GM18907 (cell line): ENCODE measurements at regions not wholly inside any gene's neighbourhood (a gene's known extent, or its start where the extent isn't known, plus 50 kb on each side); places are given as distances from the start of the nearest gene placed in this dataset.

Experiments
- ATAC-seq: cut with Tn5 transposase; IDR thresholded peaks from one replicate; pipeline ENCODE4 v1.9.1; 2021; ENCODE audit warnings: mild to moderate bottlenecking, moderate library complexity; ENCODE audit not compliant: unreplicated experiment

DNA sequence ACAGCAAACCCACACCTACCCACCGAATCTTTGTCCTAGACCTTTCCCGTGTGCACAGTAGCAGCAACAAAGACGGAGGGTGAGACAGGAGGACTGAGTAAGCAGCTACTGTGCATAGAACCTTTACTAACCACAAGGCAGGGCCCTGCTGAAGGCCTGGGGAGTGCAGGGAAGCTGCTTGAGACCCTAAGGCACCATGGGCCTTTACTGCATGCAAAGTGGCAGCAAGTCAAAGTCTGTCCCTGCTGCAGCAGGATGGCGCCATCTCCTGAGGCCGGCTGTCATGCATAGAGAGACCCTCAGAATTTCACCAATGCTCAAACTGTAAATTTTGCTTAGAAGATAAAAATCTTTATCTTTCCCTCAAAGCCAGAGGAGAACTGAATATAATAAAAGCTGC is 610.5 kb downstream of the ACTR3B start:
- ATAC-seq = no peak

GRCh38 chr7:153380636-153381035 is 621.1 kb downstream of the ACTR3B start:
- ATAC-seq = no peak

DNA sequence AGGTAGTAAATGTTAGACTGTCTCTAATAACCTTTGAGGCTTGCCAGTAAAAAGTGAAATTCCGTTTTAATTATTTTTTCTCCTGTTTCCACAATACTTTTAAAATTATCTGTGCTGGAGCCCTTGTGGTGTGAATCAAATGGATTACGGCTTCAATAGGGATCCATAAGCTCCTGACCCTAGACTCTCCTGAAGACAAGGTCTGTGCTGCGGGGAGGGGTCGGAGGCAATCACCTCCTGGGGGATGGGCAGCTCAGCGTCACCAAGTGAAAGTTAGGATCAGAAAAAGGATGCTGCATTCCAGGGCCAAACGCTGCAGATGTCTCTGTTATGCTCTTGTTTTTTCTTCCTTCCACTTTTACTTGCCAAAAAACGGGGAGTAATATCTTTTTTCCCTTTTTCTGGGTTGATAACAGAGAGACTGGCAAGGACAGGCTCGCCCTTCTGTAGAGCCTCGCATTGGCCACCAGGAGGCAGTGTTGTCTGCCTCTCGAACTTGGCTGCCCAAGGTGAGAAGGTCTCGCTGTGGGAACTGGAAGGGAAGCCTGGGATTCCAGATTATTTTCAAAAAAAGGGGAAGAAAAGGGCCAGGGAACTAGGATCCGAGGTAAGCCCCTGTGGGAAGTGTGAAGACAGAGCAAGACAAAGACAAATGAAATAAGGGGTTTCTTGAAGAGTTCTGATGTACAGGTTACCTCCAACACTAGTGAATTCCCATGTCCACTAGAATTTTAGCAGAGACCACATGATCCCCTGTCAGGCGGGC is 621.9 kb downstream of the ACTR3B start:
- peak; percentile 69 for ATAC-seq

DNA sequence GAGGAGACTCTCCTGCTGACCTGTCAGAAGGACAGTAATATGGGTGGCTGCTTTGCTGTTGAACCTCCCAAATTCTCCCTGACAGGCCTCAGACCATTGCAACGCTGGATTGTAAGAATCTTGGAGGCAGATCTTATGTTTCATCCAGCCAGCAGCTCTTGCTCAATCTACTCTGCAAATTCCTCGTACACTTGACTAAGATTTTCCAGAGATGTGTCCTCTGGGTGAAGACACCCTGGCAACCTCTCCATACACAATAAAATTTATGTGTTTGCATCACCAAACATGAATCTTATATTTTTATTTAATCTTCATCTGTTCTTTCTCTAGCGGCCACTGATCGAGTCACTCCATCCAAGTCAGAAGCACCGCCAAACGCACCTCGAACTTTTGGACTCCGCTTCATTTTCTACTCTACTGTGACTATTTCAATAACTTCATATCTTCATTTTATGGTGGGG is 623.1 kb downstream of the ACTR3B start:
- no peak for ATAC-seq

GRCh38 chr7:153383781-153384180 is 624.2 kb downstream of the ACTR3B start:
- ATAC-seq = no peak

DNA sequence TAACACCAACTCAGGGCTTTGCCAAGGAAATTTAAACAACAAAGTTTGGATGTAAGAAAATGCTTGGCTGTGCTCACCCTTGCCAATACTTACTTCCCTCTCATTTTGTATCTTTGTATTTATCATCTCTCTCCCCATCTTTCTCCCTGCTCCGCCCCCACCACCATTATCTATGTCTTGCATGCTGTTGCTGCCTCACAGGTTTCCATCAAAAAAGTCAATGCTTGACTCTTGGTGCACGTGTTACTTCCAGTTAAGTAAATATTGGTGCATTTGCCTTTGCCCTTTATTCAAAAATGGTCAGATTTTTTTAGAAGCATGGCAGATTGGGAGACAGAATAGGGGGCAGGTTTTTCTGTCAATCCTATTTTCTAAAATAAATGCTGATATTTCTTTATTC is 626.0 kb downstream of the ACTR3B start:
- ATAC-seq = no peak

DNA sequence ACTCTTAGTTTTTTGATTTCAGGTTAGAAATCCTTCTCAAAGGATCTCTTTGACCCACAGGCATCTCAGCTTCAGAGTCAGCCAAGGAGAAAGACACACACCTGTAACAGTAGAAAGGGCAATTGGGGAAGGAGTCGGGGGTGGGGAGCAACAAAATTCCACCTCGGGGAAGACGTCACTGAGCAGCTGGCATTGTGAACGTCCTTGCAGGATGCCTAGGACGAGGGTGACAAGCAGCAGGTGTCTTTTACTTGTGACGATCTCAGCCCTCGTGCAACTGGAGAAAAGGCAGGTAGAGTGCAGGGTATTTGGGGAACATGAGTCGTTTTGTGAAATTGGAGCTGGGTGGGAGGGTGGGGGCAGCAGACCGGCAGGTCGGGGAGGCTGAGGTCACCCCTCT is 627.0 kb downstream of the ACTR3B start:
- no peak for ATAC-seq

- no peak for ATAC-seq
Measured at GRCh38 chr7:153388611-153389010, 629.1 kb downstream of the ACTR3B start.

DNA sequence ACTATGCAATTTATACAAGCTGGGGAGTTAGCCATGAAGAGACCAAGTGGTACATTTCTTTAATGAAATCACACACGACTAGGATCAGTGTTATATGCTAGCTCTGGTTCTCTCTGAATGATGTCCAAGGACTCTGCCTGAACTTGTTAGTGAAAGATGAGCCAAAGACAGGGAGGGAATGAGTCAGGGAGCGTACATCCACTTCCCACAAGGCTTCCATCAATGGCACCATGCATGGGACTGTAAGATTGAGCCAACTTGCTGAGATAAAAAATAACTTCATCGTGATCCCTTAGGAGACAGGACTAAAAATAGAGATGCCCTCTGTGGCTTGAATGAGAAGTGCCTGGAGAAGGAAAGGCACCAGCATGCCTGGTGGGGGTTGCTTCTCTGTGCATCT is 629.7 kb downstream of the ACTR3B start:
- no peak for ATAC-seq

DNA sequence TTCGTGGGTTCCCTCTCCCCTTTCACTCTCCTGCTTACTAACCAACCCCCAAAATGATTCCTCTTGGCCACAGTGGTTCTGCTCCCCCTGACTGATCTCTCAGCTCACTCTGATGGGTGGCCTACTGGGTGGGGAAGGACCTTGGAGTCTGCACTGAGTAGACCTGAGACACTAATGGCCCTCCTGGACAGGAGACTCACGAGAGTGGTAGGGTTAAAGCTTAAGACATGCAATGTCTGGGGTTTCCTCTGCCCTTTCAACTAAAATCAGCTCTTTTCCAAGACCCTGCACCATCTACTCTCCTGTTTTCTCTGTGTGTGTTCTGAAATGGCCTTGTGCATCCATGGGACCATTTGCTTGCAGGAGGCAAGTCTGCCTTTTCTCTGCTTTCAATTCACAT is 631.4 kb downstream of the ACTR3B start:
- no peak for ATAC-seq

- no peak for ATAC-seq
Measured at GRCh38 chr7:153392726-153393125, 633.2 kb downstream of the ACTR3B start.

- ATAC-seq = no peak
Measured at GRCh38 chr7:153393666-153394065, 634.1 kb downstream of the ACTR3B start.

- no peak for ATAC-seq
Measured at GRCh38 chr7:153396475-153396874, 636.9 kb downstream of the ACTR3B start.

DNA sequence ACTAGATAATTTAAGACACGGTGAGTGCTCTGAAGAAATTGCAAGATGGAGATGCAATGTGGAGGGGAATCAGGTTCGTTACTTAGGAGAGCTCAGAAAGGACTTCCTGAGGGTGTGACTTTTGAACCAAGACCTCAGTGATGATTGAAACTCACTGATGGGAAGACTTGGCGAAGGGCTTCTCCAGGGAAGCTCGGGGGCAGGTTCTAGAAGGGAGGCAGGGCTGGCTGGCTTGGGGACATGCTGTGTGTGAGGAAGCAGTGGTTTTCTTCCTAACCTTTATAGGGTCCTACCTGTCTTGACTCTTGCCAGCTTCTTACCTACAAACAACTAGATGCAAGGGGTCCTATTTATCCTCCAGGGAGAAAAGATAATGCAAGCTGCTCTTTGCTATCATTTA is 637.9 kb downstream of the ACTR3B start:
- no peak for ATAC-seq

- ATAC-seq = no peak
Measured at GRCh38 chr7:153397906-153398305, 638.4 kb downstream of the ACTR3B start.

- ATAC-seq = no peak
Measured at GRCh38 chr7:153398370-153398769, 638.8 kb downstream of the ACTR3B start.

DNA sequence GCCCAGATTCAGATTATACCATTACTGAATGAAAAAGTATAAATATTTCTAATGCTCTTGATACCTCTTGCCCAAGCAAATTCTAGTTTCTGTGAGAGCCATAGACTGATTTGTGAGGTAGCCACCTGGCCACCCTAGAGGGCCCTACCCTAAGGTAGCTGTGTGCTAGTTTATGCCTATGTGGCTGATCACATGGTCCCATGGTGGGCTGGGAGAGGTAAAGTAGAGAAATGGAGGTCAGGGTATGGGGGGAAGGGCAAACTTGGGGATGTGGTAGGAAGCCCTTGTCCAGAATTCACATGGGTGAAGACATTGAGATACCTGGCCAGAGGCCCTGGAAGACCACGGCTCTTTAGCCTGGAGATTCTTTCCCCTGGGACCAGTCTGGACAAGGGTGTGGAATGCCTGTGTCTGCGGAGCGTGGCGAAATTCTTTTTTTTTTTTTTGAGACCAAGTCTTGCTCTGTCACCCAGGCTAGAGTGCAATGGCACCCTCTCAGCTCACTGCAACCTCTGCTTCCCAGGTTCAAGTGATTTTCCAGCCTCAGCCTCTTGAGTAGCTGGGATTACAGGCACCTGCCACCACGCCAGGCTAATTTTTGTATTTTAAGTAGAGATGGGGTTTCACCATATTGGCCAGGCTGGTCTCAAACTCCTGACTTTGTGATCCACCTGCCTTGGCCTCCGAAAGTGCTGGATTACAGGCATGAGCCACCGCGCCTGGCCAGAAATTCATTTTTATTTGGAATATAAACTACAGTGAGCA is 639.4 kb downstream of the ACTR3B start:
- ATAC-seq = no peak

DNA sequence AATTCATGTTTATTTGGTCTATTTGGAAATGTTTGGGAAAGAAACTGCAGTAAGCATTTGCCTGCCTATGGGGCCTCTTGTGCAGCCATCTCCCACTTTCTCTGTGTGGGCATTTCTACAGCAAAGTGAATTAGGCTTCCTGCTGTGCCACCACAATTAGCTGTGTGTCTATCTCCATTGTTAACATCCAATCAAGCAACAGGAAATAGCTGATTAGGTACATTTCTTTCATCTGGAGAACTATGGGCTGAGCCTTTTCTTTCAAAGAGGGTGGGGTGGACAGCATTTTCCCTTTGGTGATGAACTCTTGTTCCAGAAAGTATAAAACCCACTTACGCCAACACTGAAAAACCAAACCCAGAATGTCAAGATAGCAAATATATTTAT is 640.0 kb downstream of the ACTR3B start:
- ATAC-seq = no peak

GRCh38 chr7:153400735-153401593 is 641.4 kb downstream of the ACTR3B start:
- no peak for ATAC-seq

GRCh38 chr7:153401795-153402720 is 642.5 kb downstream of the ACTR3B start:
- ATAC-seq = no peak
